DMS53 (cell line): ENCODE measurements at regions not wholly inside any gene's neighbourhood (a gene's known extent, or its start where the extent isn't known, plus 50 kb on each side); places are given as distances from the start of the nearest gene placed in this dataset.
A peak's percentile ranks its signal among the peaks of the same experiment; 100 is the strongest.
"Not testable (repeated sequence)": the region's sequence is repeated elsewhere in the genome, so short reads cannot be mapped to it uniquely, and the experiment has no call there.

Source experiments
- DNase-seq: peaks from one replicate; lab custom pipeline; 2025; lab: John Stamatoyannopoulos, UW

DNA sequence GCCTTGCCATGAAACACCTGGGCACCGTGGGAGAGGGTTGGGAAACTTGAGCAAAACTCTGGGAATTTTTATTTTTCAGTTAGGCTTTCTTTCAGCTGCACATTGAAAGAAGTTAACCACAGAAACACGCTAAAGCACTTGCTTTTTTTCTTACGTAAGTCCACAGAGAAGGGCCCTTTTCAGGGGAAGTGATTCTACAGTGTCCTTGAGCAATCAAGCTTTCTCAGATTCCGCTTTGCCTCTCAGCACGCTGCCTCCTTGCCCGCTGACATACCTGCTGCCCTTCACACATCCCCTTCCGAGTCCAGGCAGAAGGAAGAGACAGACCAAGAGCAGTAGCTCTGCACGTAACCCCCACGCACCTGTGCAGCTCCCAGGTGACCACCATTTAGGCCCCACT lies 135.5 kb upstream of the MYT1L start:
- no peak for DNase-seq

DNA sequence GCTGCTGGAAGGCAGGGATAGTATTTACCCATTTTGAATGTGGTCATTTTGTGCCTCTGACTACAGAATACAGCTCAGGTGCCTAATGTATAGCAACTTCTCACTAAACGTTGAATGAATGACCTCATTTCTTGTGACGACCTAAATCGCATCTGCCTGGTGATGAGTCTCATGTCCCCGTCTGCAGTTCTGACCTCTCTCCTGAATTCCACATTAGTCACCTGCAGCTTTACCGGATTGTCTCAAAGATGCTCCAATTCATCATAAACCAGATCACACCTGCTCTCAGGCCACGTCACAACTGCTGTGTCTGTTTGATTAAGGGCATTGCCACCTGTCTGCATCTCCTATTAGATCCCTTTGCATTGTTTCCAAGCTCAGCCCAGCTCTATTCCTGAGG lies 133.6 kb upstream of the MYT1L start:
- DNase-seq, result peak; percentile 51

DNA sequence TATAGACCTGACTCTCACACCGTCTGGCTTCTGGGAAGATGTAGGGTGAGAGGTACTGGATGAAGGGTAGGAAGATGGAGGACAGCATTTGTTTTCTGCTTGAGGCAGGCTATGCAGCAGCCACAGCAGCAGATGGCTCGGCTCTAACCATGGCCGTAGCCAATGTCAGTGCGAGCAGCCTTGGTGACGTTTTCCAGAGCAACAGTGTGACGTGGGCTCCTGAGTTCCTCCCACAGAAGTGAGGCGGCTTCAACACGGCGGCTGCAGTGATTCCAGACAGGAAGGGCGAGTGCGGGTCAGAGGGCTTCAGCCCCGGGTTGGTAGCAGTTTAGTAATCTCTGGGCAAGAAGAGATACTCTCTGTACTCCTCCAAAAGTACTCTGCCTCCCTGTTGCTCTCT lies 133.0 kb upstream of the MYT1L start:
- DNase-seq, result peak; percentile 4

DNA sequence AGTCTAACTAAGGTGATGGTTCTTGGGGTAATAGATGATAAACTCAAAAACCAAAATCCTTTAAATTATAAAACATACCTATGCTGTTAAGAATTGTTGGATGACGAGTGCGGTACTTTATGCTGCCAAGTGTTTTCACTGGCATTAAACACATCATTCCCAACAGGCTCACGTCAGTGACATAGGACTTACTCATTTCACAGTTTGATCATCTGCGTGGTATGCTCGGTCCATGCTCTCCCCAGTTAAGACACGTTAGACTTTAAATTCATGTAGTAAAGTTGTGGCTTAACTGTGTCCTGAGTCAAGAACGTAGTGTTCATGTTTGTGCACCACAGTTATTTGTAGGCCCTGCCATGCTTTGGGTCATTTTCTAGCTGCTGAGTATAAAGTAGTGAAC lies 125.6 kb upstream of the MYT1L start:
- no peak for DNase-seq

DNA sequence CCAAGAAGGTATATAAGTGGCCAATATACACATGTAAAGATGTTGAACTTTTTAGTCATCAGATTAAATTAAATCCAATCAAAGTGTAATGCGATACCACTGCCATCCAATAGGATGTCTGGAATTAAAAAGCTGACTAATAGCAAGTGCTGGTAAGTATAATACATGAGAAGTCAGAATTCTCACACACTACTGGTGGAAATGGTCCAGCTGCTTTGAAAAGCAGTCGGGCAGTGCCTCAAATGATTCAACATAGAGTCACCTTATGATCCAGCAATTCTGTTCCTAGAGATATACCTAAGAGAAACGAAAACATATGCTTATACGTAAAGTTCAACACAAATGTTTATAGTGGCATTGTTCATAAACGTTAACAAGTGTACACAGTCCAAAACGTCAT lies 124.1 kb upstream of the MYT1L start:
- DNase-seq, result no peak

DNA sequence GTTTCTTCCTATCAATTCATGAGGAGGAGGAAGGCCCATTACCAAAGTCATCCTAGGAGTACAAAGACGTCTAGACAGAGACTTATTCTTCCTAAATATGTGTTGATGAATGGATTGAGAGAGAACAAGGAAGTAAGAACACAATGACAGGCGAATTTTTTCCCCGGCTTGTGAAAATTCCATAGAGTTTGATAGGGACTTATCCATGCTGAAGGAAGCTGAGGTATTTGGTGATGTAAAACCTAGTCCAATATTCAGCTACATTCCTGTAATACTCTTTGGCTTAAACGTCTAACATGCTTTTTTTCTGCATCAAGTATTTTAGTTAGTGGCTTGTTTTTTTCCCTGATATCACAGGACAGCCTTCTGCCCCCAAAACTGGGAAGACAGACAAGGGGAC lies 121.9 kb upstream of the MYT1L start:
- DNase-seq, result no peak

DNA sequence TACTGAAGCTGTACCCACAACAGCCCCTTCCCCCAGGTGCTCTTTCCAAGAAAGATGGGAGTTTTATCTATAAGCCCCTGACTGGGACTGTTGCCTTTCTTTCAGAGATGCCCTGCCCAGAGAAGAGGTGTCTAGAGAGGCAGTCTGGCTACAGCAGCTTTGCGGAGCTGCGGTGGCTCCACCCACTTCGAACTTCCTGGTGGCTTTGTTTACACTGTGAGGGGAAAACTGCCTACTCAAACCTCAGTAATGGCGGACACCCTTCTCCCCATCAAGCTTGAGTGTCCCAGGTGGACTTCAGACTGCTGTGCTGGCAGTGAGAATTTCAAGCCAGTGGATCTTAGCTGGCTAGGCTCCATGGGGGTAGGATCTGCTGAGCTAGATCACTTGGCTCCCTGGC lies 120.2 kb upstream of the MYT1L start:
- not testable (repeated sequence) for DNase-seq

DNA sequence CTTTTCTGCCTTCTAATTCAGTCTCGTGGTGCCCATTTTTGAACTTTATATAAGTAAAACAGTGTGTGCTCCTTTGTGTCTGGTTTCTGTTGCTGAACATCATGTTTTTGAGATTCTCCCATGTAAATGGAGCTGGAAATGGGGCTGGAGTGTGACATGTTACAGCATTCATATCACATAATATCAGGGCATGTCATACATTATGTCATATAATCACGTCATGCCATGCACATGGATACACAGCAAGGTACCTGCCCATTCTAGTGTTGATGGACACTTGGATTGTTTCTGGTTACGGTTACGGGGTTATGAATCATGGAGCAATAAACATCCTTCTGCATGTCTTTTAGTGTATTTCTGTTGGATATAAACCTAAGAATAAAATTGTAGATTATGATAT lies 117.1 kb upstream of the MYT1L start:
- DNase-seq, result no peak

DNA sequence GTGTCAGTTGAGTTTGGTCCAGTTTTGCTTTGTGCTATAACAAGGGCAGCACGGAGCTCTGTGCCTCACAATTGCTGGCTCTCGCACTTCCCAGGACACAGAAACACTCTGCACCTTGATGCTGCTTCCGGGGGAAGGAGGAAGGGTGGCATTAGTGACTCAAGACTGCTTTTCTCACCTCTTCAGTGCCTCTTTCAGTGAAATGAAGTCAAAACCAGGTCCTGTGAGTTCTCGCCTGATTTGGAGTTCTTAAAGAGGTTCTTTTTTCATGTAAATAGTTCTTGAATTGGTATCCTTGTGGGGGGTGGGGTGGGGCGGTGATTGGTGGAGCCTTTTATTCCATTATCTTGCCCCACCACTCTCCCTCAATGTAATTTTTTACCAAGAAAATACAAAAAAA lies 91.5 kb upstream of the MYT1L start:
- DNase-seq, result no peak

DNA sequence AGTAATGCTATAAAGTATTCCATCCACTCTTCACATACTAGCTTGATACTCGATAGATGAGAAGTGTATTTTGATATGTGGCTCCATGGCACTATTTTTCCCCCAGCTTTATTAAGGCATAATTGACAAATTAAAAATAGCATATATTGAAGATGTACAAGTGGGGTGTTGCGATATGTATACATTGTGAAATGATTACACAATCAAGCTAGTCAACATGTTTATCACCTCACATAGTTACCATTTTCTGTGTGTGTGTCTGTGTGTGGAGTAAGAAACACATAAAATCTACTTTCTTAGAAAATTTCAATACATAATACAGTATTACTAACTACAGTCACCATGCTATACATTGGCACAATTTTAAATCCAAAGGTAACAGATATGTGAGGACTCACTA lies 82.5 kb upstream of the MYT1L start:
- DNase-seq, result no peak

DNA sequence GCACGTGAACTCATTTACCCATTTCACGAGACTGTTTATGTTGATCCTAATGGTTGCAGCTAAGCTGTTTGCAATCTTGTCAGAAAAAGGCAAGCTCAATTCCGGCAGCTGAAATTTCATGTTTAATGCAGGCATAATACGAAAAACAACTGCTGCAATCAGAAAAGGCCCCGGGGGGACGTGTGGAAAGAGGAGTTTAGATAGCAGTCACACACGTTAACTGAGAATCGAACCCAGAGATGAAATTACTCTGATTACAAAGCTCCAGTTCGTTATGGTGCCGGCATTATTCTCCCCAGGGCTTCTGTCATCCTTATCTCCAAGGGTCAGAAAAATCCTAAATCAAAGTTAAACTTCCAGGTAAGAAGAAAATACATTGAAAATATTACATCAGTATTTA lies 79.9 kb upstream of the MYT1L start:
- DNase-seq, result no peak

DNA sequence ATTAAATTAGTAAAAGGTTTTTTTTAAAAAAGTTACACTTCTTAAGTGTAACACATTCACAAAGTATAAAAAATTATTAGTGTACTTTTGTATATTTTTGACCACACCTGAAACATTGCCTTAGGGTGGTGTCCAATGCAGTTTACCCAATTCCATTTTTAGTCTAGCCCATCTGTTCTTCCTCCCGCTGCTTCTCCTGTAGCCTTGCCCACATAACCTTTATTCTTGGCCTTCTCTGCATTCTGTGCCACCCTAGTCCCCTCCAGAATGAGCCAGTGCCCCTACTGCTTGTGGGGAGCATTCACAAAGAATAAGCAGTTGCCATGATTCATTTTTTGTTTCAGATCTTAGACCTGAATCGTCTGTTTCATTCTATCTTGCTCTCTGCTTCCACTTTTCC lies 78.4 kb upstream of the MYT1L start:
- DNase-seq, result no peak

DNA sequence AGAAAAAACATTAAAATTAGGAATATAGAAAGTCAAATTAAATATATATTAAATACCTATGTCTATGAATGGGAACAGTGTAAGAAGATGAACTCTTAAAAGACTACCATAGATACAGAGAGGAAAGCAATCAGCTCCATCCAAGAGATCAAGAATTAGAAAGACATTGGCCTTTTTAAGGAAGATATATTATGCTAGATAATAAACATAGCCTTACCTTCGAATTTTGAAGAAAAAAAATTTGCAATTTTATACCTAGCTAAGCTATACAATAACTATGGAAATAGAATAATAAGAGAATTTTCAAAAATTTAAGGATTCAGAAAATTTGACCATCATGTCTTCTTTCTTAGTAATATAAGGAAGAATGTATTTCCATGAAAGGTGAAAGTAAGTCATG lies 74.7 kb upstream of the MYT1L start:
- DNase-seq, result no peak

DNA sequence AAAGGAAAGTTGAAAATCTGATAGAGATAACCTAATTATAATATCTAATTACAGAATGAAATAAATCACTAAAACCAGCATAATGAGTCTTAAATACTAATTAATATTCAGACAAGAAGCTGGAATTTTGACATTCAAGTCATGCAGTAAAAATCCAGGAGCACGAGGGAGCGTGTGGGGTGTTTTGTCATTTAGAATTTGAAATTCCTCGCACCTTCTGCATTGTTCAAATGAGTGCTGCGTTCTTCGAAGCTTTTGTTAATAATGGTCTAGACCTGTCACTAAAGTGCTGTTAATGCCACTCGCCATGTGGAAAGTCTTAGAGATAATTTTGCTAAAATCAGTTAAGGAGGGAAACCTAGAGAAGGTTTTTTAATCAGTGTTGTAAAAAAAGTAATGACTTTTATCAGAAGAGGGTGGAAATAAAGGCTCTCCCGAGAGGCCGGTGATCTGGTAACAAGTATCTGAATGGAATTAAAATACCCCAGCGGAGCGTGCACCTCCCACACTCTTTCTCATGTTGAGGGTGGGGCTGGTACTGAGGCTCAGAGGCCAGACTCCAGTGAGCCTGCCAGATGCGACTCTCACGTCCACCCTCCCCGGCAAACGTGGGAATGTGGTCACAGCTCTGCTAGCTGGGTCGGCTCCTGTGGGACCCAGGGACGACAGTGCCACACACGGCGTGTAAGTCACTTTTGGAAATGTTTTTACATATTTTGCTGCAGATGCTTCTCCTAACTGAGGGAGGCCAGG lies 69.4 kb upstream of the MYT1L start:
- DNase-seq, result no peak

DNA sequence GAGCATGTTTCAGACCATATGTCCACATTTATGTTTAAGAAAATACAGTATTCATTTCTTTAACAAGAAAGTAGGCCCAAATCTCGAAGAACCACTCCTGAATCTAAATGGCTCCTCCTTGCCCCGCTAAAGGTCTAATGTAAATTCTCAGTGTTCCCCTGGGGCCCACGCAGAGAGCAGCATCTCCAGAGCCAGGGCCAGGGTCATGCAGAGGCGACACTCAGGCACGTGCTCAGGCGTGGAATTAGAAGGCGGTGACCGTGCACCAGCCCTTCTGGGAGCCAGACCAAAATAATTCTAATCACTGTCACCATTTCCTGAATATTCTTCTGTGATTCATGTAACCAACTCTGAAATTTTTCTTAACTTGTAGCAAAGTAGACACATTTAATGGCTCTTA lies 68.3 kb upstream of the MYT1L start:
- no peak for DNase-seq

DNA sequence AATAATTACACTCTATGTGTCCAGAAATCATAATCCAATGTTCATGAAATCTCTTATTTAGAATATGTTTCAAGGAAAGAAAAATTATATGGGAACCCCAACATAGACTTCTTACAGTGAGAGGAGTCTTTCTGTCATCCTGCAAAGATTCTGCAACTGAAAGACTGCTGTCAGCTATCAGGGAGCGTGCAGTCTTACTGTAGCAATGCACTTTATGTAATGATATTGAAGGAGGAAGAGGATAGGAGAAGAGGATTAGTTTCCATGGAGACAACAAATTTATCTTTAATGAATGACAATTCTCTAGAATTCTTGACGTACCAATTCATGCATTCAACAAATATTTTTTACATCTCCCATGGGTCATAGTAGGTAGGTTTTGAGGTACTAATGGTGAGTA lies 61.3 kb upstream of the MYT1L start:
- no peak for DNase-seq

DNA sequence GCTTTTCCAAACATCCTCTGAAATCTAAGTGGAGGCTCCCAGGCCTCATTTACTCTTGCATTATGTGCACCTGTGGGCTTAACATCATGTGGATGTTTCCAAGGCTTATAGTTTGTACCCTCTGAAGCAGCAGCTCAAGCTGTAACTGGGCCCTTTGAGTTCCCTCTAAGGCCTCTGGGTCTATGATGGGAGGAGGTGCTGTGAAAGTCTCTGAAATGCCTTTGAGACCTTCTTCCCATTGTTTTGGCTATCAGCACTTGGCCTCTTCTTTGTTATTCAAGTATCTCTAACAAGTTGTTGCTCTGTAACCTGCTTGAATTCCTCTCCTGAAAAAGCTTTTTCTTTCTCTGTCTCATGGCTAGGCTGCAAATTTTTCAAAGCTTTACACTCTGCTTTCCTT lies 58.1 kb upstream of the MYT1L start:
- DNase-seq, result no peak
